ENCODE measurements at regions not wholly inside any gene's neighbourhood (a gene's known extent, or its start where the extent isn't known, plus 50 kb on each side); places are given as distances from the start of the nearest gene placed in this dataset.
A peak's percentile ranks its signal among the peaks of the same experiment; 100 is the strongest.

DNA sequence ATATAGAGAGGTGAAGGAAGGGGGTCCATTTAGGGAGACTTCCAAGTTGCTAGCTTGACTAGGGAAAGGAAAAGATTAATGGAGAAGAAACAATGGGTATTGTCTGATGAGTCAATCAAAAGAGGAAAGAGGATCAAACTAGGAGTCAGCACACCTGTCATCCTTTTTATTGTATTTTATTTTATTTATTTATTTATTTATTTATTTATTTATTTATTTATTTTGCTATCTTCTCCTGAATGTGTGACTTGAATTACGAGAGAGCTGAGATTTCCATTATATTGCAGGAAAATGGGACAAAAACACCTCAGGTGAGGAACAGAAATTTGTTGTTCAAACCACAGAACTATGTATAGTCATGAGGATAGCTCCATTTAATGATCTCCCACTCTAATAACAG is 58.9 kb downstream of the NUDT11 start:
- DNase-seq (ENCODE audit: low read depth): no peak

DNA sequence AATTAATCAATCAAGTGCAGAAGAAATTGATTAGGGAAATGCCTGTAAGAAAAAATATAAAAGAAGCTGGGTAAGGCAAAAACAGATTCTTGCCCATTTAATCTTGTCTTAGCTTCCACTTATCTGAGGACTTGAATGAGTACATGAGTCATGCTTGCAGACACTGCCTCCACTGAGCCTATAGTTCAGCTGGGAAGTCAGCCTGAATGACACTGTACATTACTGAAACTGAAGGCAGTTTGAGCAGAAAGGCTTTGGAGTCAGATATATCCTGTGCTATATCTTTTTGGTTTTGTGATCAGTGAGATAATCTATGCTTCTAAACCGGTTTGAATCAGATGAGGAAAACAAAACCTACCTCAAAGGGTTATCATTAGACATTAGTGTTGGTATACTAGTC is 61.3 kb downstream of the NUDT11 start:
- peak; percentile 10 for DNase-seq (ENCODE audit: low read depth)

DNA sequence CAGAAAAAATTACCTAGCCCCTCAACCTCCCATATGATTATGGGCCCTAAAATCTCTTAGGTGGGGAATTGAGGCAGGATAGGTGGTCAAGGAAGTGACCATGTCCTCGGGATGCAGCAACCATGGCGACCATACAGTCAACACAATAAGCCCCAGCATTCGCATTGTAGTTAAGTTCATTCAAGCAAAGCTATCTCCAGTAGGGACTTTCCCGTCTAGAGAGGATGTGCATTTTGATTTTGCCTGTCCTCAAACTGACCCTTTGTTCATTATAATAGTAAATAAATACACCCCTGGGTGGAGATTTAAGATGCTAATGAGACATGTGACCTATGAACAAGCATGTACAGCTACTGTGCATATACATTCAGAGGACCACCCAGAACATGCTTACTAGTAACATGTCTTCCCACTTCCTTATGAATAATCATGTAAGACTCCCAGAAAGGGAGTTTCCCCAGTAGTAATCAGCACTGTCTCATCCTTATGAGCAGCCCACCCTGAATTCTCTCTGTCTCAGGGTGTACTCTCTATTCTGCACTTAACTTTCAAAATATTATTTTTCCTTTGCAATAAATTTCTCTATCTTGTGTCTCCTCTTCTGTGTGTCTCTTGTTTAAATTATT is 74.3 kb downstream of the NUDT11 start:
- peak; percentile 27 for DNase-seq (ENCODE audit: low read depth)

DNA sequence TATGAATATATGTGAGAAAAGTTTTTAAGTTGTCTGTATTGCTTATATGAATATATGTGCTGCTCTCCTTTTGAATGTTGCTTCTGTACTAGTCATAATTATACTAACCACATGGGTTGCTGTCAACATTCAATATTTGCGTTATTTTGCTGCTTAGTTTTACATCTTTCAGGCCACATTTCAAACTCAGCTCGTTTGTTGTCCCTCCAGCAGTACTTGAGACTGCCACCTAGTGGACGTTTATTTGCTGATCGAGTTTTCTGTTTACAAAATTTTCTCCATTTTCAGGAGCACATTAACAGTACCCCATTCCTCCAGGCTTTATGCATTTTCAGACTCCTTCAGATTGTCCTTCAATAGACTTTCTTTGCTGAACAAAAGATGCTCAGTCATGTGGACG is 75.8 kb downstream of the NUDT11 start:
- DNase-seq (ENCODE audit: low read depth): peak; percentile 40

DNA sequence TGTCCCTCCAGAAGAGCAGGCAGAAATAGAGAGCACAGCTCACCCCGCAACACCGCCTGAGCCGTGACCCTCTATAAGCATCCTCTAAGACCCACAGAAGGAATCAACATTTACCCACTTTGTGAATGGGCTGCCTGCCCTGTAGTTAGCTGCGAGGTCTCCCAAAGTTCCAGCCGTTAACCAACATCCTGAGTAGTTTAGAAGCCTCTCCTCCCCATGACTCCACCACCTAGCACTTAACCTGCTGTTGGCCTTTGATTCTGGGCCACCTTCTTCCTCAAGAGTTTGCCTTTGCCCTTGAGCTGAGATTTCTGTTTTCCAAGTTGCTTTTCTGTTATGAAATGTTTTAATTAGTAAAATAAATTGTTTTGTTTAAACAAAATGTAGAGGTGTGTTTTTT is 75.8 kb downstream of the NUDT10 start:
- no peak for DNase-seq (ENCODE audit: low read depth)

DNA sequence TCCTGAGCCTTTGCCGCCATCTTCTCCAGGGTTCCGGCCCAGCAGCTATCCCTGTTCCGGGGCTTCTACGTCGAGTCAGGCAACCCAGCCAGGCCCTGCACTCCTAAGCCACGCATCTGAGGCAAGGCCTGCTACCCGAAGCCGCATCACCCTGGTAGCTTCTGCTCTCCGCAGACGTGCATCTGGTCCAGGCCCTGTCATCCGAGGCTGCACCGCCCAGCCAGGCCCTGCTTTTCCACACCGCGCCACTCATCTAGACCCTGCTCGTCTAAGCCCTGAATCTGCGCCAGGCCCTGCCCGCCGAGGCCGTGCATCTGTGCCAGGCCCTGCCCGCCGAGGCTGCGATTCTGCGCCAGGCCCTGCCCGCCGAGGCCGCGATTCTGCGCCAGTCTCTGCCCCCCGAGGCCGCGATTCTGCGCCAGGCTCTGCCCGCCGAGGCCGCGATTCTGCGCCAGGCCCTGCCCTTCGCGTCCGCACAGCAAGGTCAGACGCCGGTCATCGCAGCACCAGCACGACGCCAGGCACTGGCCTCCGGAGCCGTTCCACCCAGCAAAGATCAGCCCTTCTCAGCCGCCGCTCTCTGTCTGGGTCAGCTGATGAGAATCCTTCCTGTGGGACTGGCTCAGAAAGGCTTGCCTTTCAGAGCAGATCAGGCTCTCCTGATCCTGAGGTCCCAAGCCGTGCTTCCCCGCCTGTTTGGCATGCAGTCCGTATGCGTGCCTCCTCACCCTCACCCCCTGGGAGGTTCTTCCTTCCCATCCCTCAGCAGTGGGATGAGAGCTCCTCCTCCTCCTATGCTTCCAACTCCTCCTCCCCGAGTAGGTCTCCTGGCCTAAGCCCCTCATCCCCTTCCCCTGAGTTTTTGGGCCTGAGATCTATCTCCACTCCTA is 75.1 kb downstream of the NUDT10 start:
- peak; percentile 12 for DNase-seq (ENCODE audit: low read depth)

DNA sequence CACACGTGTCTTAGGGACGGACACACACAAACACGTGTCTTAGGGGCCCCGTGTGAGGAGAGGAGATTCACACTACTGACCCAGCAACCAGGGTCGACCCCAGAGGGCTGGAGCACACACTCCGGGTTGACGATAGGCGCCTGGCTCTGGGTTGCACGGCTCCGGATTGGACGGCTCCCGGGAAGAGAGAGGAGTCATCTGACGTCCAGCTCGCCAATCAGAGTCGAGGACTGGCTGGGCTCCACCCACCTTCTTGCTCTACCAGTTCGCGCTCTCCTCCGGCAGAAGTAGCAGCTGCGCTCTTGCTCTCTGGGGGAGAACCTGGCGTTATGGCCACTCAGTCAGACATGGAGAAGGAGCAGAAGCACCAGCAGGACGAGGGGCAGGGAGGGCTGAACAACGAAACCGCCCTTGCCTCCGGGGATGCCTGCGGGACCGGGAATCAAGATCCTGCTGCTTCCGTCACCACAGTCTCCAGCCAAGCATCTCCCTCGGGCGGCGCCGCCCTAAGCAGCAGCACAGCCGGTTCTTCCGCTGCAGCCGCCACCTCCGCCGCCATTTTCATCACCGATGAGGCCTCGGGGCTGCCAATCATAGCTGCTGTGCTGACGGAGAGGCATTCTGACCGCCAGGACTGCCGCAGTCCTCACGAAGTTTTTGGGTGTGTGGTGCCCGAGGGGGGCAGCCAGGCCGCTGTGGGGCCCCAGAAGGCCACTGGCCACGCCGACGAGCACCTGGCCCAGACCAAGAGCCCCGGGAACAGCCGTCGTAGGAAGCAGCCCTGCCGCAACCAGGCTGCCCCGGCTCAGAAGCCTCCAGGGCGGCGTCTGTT is 74.3 kb downstream of the NUDT10 start:
- peak; percentile 77 for DNase-seq (ENCODE audit: low read depth)

DNA sequence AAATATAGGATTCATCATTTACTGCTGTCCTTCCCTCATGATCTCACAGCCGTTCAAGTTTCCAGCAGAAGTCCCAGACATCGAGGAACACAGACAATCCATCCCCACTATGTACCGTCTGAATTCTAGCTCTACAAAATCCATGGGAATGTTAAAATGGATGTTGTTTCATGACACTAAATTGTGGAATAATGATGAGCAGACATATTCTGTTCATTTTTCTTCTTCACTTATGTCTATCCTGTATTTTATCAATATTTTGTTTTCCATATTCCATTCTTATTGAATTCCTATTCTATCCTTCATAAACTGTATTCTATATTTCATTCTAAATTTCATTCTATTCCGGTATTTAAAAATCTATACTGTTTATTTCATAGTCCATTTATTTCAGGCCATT is 71.8 kb downstream of the NUDT10 start:
- no peak for DNase-seq (ENCODE audit: low read depth)

DNA sequence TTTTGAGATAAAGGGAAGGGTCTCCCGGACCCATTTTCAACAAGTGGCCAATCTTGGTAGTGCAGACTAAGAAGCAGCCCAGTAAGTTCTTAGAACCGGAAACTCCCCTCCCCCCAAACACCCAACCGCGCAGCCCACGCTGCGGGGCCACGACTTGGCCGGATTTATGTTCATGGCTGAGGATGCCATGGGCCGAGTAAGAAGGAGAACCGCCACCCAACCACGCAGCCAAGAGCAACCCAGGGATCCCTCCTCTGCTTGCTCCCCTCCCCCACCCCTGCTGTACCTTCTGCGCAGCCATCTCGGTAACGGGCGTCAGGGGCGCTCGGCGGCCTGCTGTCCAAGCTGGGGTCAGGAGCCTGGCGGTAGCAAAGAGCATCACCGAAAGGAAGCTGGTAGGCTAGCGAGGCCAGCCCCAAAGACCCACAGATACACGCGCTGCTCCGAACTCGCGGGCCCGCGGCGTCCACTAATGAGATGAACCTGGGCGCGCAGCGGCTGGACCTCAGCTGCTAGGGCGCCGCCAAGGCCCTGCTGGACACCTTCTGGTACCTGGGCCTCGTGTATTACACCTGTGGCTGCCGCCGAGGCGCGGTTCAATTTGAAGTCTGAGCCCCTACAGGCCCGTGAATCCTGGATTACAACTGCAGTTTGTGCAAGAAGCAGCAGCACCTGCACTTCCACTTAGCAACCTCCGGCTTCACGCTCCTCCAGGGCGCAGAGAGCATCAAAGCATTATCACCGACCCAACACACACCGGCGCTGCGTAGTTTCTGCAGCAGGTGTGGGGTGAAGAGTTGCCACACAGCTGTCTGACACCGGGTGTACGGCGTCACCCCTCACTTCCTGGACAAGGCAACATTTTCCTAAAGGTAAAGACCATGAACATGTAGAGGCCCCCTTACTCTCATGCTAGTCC is 63.4 kb downstream of the NUDT10 start:
- DNase-seq (ENCODE audit: low read depth): peak; percentile 28

DNA sequence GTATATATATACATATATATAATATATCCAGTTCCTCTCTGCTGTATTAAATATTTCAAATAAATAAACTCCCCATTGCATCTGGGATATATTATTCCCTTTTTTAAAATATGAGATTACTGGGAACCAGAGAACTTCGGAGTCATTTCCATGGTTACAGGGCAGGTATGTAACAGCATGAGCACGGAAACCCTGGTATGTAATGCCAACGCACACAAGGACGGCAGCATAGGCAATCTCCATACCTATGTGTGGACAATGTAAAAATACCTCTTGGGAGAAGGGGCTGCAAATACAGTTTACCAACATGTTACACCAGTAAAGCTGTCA is 62.8 kb downstream of the NUDT10 start:
- DNase-seq (ENCODE audit: low read depth): no peak
